ENCODE measurements at regions not wholly inside any gene's neighbourhood (a gene's known extent, or its start where the extent isn't known, plus 50 kb on each side); places are given as distances from the start of the nearest gene placed in this dataset.

- no peak for DNase-seq (ENCODE audit: low spot score)
These were observed 1008.3 kb downstream of the EFNB2 start for GRCh38 chr13:105527127-105527526.

- DNase-seq (ENCODE audit: low spot score) = no peak
These were observed 1015.7 kb downstream of the EFNB2 start for GRCh38 chr13:105519771-105520170.

DNA sequence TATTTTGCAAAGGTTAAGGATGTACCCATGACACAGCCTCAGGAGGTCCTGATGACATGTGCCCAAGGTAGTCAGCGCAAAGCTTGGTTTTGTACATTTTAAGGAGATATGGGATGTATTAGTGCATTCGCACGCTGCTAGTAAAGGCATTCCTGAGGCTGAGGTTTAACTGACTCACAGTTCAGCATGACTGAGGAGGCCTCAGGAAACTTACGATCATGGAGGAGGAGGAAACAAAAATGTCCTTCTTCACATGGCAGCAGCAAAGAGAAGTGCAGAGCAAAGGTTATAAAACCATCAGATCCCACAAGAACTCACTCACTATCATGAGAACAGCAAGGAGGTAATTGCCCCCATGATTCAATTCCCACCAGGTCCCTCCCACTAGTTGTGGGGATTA, 1017.4 kb downstream of the EFNB2 start:
- no peak for DNase-seq (ENCODE audit: low spot score)

DNA sequence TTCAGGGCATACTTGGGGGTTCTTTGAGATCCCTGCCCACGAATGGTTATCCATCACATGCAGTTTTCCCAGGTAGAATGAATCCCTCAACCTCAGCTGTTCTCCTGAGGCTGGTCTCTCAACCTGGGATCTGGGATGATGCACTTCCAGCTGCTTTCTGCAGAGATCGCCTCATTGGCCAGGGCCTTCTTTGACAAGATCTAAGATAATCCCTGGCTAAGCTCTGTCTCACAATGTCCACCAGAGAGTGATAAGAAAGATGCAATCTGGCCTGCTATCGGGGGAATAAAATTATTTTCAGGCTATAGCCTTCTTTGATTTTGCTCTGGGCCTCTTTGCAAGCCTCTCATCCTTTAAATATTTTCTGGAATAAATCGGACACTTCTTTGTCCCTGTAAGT, 1021.1 kb downstream of the EFNB2 start:
- DNase-seq (ENCODE audit: low spot score) = no peak

GRCh38 chr13:105513448-105513847, 1022.0 kb downstream of the EFNB2 start:
- DNase-seq (ENCODE audit: low spot score) = no peak

DNA sequence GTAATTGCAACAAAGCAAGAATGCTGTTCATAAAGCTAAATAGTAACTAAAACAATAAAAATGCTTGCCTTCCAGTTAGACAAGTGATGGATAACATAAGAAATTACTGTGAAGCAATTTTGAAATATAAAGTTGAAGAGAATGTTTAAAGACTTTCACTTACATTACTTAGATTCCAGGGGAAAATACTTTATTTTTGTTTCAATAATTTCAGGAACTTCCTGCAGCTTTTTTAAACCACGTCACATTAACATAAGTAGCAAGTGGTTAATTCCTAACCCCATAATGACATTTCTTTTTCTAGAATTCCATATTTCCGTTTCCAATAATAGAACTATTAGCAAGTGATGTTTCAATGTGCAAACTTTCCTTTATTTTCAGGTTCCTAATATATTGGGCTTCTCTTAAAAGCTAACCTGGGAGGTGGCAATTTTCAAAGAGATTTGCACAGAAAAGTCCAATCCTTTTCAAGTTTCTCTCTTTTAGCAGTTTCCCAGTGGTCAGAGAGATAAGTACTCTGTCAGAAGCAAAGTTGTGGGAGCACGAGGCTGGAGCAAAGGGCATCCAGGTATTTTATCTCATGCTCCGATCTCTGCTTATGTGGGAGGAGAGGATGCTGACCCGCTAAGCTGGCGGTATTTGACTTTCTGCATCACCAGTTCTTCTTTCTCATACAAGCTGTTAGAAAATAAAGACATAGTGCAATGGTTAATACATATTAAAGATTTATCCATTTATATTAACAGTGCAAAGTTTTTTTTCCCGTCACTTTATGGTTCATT, 1025.3 kb downstream of the EFNB2 start:
- DNase-seq (ENCODE audit: low spot score) = no peak

DNA sequence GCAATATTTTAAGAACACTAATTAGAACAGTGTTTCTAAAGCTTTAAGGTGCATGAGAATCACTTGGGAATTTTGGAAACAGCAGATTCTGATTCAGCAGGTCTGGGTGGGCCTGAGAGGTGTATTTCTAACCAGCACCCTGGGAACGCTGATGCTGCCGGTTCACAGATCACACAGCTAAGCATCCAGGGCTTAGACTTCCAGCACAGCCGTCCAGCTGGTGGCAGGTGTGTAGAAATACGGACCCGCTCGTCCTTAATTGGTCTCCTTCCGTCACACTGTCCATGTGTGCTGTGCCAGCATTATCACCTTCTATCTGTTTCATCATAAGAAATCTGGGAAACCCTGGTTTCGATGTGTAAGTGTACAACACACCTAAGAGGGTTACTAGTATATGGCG, 1029.0 kb downstream of the EFNB2 start:
- no peak for DNase-seq (ENCODE audit: low spot score)

DNA sequence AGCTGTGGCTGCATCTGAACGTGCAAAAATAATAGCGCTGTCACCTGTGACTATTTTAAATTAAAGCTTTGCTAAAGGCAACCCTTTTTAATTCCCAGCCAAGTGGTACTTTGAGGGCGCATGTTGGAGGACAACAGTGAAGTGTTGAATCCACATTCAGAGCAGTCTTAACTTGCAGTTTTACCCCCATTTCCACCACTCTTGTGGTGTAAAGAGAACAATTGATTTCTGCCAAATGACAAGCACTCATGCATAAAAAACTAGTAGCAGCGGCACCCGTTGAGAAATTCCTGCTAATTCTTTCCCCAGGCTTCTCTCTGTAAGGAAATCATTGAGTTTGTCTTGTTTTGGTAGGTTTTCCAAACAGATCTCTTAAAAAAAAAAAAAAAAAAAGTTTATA, 1033.3 kb downstream of the EFNB2 start:
- no peak for DNase-seq (ENCODE audit: low spot score)

DNA sequence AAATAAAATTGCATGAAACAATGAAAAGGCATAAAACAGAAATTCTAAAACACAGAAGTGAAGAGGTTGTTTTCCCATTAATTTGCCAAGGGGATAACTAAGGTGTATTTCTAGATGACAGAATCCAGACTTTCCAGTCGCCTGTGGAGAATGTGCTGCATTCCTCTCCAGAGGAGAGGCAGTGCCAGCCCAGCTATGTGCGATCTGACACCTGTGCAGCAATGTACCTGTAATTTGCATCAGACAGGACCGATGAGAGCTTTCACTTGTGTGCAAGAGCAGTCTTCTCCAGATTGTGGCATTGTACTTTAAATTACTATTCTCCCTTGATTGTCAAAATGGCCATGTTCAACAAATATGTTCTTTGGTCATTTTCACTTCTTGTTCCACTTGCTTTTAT, 1037.9 kb downstream of the EFNB2 start:
- DNase-seq (ENCODE audit: low spot score) = no peak

- DNase-seq (ENCODE audit: low spot score) = no peak
These were observed 1043.2 kb downstream of the EFNB2 start for GRCh38 chr13:105492216-105492615.

DNA sequence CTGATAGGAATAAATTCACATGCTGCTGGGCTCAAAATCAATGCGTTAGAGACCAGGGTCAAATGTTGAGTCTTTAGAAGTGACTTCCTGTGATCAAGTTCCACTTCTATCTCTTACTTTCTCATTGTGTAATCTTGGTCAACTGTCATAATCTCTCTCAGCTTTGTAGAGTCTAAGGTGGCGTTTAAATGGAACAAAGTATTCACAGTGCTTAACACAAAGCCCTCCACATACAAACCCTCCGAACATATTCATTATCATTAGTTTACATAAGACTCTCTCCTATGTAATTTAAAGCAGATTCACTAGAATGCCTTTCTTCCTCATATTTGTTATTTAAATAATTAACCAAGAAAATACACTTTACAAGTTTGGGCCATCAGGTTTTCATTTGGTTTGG, 1044.1 kb downstream of the EFNB2 start:
- no peak for DNase-seq (ENCODE audit: low spot score)

DNA sequence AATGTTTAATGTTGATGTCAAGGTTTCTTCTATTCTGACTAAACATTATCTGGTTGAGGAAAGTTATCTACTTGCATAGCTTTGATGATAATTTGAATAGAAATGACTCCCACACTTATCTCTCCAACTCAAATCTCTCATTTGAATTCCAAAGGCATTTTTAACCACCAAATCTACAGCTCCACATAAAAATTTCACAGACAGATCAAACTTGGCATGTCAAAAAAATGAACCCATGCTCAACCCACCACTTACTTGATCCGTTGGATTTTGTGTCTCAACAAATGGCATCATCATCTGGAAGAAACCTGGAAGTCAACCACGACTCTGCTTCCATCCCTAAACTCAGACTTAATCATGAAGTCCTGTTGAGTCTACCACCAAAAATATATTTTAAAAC, 1050.4 kb downstream of the EFNB2 start:
- no peak for DNase-seq (ENCODE audit: low spot score)

GRCh38 chr13:105474983-105475610, 1060.4 kb downstream of the EFNB2 start:
- no peak for DNase-seq (ENCODE audit: low spot score)

DNA sequence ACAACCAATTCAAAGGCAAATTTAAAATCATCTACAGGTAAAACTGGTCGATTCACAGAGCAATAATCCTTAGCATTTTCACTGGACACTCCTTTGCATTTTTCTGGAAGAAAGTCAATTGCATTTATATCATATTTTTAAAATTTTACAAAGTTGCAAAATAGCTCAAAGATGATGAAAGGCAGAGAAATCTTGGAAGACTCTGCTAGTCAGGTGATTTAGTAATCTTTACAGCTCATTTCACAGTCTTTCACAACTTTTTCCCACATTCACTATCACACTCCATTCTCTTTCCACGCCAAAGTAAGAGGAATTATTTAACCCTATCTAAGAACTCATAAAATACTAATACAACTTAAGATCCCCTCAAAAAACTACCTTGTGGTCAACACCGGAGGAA, 1063.8 kb downstream of the EFNB2 start:
- DNase-seq (ENCODE audit: low spot score) = no peak

GRCh38 chr13:105466376-105466775, 1069.1 kb downstream of the EFNB2 start:
- DNase-seq (ENCODE audit: low spot score) = no peak

DNA sequence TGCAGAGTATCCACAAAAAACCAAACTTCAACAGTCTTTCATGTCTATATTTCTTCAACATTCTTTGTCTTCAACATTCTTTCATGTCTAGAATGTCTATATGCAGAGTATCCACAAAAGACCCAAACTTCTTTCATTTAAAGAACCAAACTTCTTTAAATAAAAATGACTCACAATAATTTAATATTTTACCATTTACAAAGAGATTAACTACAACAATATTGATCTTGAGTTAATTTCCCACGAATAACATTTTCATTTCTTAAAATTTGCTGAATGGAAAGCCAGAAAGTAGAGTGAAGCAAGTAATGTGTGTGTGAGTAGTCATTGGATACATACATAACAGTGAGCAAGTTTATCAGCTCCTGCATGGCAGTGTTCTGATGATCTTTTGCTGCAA, 1069.7 kb downstream of the EFNB2 start, which contains the start of gene DAOA:
DAOA (plus strand) TSS at position 301 of the 400 bp plus-strand sequence.
- no peak for DNase-seq (ENCODE audit: low spot score)

DNA sequence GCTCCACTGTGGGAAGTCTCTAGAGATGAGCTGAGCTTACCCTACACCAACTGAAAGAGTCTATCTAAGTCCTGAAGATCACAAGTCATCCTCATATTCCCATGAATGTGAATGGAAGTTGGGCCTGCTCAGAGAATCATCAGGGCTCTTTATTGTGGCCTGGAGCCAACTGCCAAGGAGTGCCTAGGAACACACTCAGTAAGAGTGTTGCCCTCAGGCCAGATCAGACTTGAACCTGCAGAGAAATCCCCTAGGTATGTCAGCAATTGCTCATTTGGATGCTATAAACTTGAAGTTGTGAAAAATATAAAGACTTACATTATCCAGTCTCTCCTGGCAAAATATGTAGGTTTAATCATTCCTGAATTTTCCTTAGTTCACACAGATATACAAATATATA, 1070.2 kb downstream of the EFNB2 start:
- no peak for DNase-seq (ENCODE audit: low spot score)

DNA sequence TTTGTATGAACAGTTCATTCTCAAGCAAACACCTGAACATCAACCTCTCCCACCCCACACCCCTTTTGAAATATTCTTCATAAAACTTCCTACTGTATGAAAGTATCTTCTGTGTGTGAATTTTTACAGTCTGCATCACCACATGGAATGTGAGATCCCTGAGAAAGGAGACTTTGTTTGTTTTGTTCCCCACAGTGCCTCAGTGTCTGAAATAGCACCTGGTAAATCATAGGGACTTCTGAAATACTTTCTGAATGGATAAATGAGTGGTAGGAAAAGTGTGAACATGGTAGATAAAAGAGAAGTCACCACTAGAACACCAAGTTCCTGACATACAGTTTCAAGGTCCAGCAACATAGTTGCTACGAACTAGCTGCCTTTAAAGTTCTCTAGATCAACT, 1071.2 kb downstream of the EFNB2 start:
- no peak for DNase-seq (ENCODE audit: low spot score)

GRCh38 chr13:105463011-105463501, 1072.4 kb downstream of the EFNB2 start:
- no peak for DNase-seq (ENCODE audit: low spot score)

- no peak for DNase-seq (ENCODE audit: low spot score)
These were observed 1073.4 kb downstream of the EFNB2 start for GRCh38 chr13:105462098-105462497.

DNA sequence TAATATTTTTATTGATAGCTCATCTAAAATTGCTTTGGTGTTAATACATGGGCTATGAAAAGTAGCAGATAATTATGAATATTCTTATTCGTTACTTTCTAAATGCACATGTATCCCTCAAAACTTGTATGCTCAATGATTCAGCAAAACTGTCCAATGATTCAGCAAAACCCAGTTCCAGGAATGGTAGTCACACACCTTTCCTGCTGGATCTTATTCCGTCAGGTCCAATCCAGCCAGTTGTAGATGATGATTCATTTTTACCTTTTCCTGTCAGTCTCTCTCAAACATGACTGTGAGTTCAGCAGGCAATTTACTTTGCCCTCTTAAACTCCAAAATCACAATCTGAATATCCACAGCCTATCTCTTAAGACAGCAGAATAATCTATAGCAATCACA, 1082.6 kb downstream of the EFNB2 start:
- no peak for DNase-seq (ENCODE audit: low spot score)

DNA sequence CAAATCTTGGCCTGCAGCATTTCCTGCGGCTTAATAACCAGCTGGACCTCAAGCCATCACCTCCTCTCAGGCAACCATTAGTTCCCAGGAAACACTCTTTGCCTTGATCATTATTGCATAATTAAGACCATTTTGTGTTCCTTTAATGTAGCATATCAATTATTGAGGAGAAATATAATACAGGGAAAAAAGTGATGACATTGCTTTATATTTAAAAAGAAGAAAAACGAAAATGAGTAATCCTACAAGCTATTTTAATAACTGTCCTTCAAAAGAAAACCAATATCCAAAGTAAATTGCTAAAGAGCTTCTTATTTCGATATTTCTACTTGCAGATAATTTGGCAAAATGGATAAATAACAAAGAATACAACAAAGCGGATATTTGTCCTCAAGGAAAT, 1084.7 kb downstream of the EFNB2 start:
- DNase-seq (ENCODE audit: low spot score) = no peak

GRCh38 chr13:105448811-105449210, 1086.7 kb downstream of the EFNB2 start:
- DNase-seq (ENCODE audit: low spot score) = no peak

GRCh38 chr13:105446197-105446596, 1089.3 kb downstream of the EFNB2 start:
- no peak for DNase-seq (ENCODE audit: low spot score)
